HS-27A (cell line): ENCODE measurements at regions not wholly inside any gene's neighbourhood (a gene's known extent, or its start where the extent isn't known, plus 50 kb on each side); places are given as distances from the start of the nearest gene placed in this dataset.

Source experiments
- DNase-seq: peaks from one replicate; pipeline ENCODE4 v3.0.0-alpha.2; 2012; ENCODE audit warnings: low read depth, missing footprints

- DNase-seq: no peak
These were observed 261.8 kb upstream of the MTNR1B start for GRCh38 chr11:92707665-92708064.

DNA sequence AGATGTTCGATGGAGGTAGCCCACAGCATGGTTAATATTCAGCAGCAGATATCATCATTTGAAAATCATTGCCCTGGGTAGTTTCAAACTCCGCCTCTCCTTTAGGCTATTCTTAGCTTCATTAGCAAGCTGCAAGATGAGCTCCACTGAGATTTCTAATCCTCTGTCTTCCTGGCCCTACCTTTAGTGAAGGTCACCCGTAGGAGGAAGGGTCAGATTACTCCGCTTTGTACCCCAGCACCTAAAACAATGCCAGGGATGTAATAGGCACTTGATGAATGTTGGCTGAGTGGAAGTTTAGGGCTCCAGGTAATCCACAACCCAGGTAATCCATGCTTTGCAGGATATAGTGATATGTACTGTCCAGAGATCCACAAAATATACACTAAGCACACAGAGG, 260.1 kb upstream of the MTNR1B start:
- no peak for DNase-seq

- no peak for DNase-seq
These were observed 257.5 kb upstream of the MTNR1B start for GRCh38 chr11:92711926-92712325.

GRCh38 chr11:92714111-92714510, 255.3 kb upstream of the MTNR1B start:
- no peak for DNase-seq

DNA sequence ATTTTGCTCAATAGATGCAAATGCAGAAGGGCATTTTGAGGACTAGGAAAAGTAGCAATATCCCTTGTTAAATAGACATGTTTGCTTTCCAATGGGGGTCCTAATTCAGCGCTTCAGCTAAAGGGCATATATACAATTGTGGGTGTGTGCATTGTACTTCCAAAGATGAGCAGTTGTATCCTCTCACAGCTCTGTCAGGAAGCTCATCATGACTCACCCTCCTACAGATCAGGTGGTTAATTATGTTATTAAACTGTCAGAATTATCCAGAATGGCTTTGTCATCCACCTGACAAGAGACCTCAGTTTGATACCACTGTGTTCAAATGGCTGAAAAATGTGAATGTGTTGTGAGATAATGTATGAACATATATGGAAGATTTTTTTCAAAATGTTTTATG, 252.2 kb upstream of the MTNR1B start:
- DNase-seq: no peak

GRCh38 chr11:92720385-92720784, 249.1 kb upstream of the MTNR1B start:
- DNase-seq: no peak

DNA sequence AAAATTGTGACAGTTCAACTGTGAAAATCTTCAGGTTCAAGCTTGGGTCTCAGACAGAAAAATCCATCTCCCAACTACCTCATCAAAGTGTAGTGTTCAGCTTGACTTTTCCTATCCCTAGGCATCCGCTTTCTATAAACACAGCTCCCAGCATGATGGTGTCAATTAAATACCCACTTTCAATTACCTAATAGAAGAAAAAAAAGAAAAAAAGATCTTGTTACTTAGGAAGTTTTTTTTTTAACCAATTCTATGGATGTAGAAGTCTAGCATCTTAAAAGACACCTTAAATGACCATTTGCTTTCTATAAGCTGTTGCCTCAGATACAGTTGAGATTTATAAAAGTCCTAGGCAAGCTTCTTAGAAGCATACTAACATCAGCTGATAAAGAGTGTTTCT, 244.1 kb upstream of the MTNR1B start:
- DNase-seq: no peak

GRCh38 chr11:92727123-92727522, 242.3 kb upstream of the MTNR1B start:
- DNase-seq: no peak

GRCh38 chr11:92727769-92728168, 241.7 kb upstream of the MTNR1B start:
- DNase-seq: no peak

- DNase-seq: no peak
These were observed 240.8 kb upstream of the MTNR1B start for GRCh38 chr11:92728628-92729027.

DNA sequence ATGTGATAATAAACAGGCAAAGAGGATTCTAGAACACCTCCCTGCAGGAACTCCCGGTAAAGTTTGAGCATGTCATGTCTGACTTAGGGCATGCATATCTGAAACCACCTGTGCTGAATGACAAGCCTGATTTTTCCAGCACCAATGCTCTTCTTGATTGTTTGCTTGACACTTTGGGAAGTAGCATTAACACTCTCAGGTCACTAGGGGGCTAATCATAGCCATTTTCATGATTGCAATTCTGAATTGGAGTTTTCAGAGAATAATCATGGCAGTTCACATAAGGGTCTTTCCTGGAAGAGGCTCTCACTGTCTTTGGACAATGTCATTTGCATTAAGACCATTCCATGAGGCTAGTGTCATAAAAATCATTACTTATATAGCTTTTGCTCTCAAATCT, 234.4 kb upstream of the MTNR1B start:
- no peak for DNase-seq

DNA sequence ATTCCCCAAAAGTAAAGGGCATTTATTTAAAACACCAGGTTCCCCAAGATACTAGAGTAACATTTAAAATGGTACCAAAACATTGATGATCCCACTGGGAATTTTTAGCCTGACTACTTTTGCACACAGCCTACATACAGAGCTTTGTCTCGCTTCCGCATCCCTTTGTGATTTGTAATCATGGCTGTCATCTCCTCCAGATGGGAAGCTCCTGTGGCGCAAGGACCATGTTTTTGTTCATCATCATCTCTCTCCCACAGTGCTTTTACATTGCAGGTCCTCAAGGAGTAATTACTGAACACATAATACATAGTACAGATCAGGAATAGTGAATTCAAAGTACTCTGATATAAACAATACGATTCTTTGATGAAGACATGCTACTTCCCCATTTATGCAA, 231.2 kb upstream of the MTNR1B start:
- no peak for DNase-seq

GRCh38 chr11:92739041-92739440, 230.4 kb upstream of the MTNR1B start:
- DNase-seq: no peak

- no peak for DNase-seq
These were observed 230.0 kb upstream of the MTNR1B start for GRCh38 chr11:92739491-92739890.

DNA sequence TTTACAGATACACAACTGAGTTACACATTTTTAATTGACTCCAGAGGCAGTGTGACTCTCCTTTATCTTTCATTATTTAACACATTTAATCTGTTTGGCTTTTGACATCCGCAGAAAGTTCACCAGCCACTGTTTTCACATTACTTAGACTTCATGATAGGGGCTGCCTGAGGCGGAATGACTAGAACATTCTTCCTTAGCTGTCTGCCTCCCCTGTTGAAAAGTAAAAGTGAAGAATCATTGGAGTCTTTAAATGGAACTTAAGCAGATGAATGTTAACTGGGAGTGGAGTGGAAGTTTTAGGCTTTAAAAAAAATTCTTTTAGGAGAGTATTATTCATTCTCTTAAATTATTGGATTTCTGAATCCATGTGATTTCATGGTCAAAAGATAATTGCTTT, 229.2 kb upstream of the MTNR1B start:
- DNase-seq: no peak

DNA sequence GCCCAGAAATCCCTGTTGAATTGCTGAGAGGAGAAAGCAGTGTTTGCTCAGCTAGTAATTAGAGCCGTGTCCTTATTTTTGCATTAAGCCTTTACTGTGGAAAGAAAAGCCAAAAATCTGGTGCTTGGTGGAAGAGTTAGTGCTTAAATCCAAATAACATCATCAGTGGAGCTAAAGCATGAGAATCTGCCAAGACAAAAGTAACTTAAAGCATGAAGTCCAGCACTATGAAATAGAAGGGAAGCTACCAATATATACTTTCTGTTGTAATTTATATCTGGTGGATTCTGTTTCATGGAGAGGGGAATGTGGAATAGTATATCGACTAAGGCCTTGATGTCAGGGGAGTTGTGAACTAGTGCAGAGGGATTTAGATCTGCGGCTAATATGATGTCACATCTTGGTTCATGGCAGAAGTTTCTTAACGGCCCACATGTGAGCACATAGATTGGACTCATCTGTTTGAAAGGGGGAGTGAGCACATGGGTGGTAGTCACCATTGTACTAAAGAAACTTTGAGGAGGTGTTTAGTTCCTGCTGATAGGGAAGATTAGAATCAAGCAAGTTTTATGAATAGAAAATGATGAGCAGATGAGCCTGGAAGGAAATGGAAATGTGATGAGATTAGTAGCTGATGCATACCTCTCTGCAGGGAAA, 224.4 kb upstream of the MTNR1B start:
- DNase-seq: no peak

DNA sequence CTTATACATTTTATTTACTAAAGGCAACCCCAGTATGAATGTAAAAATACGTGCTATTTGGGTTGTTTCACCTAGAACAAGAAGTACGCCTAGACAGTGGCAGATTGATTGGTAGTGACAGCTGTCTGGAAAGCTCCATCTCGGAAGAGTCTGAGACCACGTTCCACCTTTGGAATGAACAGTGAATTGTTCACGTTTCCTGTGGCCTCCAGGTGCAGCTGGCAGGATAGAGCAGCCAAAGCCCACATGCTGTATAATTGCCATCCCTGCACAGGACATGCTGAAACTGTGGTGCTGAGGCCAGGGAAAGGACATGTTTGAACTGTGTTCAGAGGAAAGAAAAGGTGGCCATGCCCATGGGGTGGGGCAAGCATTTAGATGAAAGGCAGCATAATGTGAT, 218.7 kb upstream of the MTNR1B start:
- no peak for DNase-seq

DNA sequence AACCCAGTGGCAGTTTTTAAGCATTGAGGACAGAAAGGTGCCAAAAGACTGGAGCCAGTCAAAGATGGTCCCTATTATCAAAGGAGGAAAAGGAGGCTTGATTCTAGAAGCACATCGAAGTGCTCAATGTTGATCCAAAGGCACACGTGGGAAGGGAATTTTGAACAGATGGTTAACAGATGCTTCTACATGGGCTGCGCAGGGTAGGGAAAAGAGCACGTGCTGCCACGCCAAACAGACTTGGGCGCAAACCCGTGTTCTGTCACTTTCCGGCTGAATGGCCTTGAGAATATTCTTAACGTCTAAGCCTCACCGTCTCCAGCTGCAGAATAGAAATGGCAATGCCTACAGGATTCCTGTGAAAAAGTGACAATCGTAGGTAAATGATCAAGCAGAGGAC, 217.9 kb upstream of the MTNR1B start:
- DNase-seq: no peak

DNA sequence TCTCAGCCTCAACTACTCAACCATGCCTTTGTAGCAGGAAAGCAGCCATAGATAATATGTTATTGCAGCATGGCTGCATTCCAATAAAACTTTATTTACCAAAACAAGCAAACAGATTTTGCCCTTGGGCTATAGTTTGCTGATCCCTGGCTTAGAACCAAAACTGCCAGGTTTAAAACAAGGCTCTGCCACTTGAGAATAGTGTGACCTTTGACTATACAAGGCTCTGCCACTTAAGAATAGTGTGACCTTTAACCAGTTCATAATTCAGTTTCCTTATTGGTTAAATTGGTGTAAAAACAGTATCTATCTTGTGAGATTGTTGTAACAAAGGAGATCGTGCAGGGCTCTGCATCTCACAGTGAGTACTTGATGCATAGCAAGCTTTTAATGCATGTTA, 217.3 kb upstream of the MTNR1B start:
- no peak for DNase-seq

DNA sequence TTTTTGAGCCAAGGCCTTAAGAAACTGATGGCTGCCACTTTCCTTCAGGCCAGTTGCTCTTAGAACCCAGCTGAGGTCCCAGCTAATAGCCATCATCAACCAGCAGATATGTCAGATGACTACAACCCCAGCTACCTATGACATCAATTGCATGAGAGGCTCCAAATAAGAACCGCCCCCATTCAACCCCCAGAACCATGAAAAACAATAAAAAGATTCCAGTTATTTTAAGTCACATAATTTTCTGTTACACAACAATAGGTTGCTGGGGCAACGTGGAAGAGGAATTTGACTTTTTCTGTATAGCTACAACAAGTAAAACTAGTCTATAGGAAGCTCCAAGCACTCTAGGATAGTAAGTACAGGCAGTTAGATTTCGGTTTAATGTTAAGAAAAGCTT, 216.3 kb upstream of the MTNR1B start:
- no peak for DNase-seq

DNA sequence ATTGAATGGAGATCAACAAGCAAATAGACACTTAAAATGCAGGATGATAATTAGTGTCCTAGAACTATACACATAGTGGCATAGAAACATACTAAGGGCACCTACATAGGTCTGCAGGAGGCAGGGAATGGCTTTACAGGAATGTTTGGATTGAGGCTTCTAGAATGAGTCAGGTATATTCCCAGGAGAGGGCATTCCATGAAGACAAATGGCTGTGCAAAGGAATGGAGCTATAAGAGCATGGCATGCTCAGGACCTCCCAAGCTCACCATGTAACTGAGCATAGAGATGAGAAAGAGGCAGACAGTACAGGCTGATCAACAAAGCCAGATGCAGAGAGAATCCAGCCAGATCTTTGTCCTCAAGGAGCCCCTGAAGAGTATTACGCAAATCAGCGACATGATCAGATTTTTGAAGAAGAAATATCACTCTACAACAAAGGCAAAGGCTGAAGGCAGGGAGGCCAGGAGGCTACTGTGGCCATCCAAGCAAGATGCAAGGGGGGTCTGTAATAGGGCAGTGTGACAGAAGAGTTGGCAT, 211.1 kb upstream of the MTNR1B start:
- DNase-seq: peak; percentile 14

GRCh38 chr11:92759571-92760214, 209.8 kb upstream of the MTNR1B start:
- DNase-seq: no peak

DNA sequence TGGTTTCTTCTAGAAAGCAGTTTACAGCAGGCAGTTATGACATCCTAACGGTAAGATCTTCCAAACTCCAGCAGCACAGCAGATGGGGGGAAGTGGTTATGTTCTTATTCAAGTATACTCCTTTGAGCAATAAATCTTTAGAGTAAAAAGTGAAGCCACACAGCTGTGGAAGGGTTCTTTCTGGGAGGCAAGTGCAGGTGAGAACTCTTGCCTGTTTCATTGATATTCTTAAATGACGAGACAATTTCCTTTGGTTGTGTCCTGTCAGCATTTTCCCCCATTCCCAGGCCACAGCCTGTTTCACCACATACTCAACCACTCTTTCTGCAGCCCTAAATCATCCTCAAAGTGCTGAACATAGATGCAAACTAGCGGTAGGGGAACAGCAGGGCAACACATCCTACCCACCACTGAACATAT, 207.3 kb upstream of the MTNR1B start:
- DNase-seq: no peak

DNA sequence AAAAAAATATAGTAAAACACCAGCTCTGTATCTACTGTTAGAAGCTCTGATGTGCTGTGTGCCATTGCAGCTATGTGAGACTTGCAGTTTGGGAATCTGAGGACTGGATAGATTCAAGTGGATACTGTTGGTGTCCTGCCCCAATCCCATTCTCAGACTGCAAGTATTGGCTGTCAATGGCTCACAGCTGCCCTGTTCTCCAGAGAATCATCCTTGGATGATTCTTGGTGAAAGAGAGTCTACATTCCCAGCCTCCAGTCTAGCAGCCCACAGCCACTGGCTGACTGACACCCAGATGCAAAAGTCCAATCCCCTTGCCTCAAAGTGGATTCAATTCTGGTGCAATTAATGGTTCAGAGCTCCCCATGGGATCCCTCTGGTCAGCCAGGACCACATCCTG, 206.1 kb upstream of the MTNR1B start:
- no peak for DNase-seq
